AML-193 (cell line): ENCODE measurements at regions not wholly inside any gene's neighbourhood (a gene's known extent, or its start where the extent isn't known, plus 50 kb on each side); places are given as distances from the start of the nearest gene placed in this dataset.
"Not testable (repeated sequence)": the region's sequence is repeated elsewhere in the genome, so short reads cannot be mapped to it uniquely, and the experiment has no call there.

Experiments used
- DNase-seq, 2 experiments: peaks; one replicate each; lab custom pipeline; 2025; lab: John Stamatoyannopoulos, UW

DNA sequence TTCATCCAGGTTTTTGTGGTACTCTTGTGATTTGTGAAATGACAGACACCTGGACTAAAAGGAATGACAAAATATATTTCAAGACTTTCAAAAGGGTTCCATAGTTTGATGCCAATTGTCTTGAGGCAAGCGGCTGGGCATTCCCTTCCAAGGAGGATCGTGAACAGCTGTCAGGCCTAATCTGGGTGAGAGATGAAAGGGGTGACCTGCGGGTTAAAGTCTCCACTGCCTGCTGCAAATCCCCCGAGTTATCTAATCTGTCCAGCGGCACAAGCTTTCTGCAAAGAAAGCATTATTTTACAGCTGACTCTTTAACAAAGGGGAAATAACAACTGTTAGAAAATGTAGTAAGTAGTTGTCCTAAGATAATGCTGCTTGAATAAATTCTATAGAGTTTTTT is 128.7 kb upstream of the MB21D2 start:
- DNase-seq, result no peak

DNA sequence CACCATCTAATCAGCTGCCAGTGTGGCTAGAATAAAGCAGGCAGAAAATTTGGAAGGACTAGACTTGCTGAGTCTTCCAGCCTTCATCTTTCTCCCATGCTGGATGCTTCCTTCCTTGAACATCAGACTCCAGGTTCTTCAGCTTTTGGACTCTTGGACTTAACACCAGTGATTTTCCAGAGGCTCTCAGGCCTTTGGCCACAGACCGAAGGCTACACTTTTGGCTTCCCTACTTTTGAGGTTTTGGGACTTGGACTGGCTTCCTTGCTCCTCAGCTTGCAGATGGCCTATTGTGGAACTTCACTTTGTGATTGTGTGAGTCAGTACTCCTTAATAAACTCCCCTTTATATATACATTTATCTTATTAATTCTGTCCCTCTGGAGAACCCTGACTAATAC is 129.8 kb upstream of the MB21D2 start:
- not testable (repeated sequence) for DNase-seq

DNA sequence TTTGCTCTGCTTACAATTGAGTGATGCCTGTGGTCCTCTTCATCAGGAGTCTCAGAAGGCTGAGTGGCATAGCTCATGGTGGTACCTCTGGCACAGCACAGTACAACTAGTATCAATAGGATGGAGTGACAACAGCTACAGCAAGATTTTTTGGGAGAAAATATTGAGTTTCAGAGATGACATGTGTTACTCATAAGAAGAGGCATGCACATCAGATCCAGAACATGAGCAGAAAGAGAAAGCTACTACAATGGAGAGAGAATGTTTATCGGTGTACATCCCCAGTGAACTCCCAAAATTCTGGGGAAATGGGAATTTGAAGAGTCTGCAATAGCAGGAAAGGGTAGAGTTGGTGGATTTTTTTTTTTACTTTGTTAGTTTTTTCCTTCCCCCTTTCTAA is 130.5 kb upstream of the MB21D2 start:
- DNase-seq, result no peak

DNA sequence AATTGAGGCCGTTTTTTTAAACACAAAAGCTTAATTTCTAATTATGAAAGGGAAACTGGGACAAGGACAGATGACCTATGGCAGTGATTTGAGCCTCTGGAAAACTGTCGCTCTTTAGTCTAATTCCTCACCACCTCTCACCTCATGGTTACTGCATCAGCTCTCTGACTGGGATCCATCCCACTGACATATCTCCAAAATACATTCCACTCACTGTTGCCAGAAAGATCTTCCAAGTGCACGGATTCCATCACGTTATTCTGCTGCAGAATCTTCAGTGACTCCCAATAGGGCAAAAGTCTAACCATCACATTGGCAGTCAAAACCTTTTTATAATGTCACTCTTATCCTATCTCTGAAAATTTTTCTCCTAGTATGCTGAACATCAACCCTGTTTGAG is 132.3 kb upstream of the MB21D2 start:
- no peak for DNase-seq

DNA sequence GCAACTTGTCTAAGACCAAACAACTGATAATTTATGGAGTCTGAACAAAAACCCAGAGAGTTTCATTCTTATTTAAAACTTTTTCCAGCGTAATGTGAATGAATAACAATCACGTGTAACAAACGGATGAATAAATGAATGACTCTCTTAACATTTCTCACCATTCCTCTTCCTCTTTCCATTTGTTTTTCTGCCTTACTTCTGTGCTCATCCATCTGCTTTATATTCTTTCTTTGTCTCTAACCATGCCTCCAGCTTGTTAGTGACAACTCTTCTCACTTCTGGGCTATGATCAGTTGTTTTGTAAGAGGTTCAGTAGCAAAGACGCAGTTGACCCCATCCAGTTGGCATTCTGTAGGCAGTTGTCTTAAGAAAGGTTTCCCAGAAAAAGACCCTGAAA is 133.7 kb upstream of the MB21D2 start:
- no peak for DNase-seq

DNA sequence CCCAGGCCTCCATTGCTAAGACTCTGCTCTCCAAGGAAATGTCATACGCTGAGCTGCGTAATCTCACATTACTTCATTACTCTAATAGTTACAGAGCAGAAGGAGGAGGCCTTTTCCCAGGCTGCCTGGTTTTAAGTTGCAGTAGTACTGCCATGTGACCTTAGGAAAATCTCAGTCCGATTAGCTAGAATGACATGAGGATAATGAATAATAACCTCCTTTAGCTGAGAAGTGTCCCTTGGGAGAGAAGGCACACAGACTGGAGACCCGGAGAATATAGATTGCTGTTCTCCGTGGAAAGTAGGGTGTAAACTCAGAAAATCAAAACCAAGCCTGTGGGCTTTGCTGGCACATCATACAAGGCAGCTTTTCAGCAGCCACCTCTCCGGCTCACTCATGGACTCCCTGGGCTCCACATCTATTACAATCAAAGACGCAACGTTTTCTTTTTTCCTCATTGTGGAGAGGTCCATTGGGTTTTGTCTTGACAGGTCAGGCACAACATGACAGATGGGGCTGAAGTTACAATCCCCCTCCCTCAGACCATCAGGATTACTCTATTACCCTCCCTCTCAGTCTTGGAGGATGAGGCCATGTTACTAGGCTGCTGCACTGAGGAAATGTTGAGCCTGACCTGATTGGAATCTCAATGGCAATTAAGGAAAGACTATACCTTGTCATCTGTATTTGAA is 134.8 kb upstream of the MB21D2 start:
- DNase-seq, result no peak

DNA sequence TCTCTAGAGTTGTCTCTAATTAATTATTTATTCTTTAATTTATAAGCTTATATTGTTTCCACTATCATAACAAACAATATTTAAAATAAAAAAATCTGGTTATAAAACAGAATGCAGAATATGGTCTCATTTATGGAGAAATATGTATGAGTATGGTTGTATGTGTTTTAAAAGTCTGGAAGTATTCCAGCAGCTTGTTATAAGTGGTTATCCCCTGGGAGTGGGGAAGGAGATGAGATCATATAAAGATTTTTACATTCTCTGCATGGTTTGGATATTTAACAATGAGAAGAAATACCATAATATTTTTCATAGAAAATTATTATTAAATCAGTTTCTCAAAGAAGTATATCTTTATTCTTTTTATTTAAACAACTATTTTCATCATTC is 135.4 kb upstream of the MB21D2 start:
- no peak for DNase-seq

DNA sequence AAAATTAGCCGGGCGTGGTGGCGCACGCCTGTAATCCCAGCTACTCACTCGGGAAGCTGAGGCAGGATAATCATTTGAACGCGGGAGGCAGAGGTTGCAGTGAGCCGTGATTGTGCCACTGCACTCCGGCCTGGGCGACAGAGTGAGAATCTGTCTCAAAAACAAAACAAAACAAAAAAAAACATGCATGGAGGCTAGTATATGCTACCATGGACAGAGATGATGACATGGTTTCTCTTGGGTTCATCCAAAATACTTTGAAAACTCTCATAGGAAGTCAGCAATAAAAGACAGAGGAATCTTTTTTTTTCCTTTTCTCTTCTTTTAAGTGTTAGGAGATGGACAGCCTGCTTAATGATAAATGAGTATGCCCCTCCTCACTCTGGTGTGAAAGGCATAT is 137.7 kb upstream of the MB21D2 start:
- no peak for DNase-seq

DNA sequence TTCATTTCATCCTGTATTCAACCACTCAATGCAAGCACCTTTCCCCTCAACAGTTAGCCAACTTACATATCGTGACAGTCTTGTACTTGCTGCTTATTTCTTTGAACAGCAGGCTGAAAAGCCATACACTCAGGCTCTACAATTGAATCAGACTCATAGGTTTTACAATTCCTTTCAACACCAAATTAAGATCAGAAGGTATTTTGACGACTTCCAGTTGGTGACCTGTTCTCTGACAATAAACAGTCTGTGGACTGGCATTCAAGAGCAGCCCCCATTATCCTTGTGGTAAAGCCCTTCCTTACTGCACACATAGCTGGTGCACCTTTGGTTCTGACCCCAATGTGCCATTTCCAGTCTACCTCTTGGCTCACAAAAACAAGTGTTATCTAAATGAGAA is 140.0 kb upstream of the MB21D2 start:
- DNase-seq, result no peak

DNA sequence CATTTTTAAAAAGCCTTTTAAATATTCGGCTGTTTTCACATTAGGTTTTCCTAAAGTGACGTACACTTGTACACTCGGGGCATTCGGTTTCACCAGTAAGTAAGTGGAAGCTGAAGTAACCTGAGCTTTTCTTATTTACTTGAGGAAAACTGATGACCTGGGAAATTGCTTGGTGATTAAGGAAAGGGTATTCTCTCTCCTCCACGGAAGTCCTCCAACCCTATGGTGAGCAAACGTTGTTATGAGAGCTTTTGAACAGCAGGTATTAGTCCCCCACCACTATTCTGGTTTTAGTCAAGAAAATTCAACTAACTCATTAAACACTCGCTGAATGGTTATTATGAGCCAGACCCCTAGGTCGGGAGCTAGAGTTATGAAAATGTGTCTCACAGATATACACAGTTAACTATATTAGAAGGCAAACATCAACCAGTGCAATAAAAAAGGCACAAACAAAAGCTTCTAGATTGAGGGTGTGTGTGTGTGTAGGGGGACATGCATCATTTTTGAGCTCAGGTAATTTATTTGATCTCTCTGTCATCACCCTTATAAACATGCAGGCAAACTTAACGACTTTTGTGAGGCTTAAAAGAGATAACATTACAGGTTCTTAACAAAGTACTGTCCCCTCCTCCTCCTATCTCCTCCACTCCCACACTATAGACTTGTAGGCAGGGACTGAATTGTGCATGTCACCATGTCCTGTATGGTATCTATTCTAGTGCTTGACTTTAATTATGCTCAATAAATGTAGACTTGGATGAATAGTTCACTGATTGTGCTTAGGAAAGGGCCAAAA is 143.3 kb upstream of the MB21D2 start:
- no peak for DNase-seq

DNA sequence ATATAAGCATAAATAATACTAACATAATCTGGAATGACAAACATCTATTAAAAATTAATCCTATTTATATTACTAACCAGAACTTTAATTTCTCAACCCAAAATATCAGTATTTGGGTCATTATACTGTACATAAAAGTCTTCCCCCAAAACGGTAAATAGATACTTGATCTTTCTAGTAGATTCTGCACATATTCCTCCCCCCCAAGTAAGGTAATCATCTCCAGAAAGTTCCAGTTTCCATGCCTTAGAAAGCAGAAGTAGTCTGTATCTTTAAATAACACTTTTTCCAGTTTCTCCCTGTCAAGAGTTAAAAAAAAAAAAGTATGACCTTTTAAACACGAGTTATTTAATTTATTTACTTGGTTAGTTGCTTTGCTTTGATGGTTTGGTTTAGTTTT is 150.7 kb upstream of the MB21D2 start:
- no peak for DNase-seq

DNA sequence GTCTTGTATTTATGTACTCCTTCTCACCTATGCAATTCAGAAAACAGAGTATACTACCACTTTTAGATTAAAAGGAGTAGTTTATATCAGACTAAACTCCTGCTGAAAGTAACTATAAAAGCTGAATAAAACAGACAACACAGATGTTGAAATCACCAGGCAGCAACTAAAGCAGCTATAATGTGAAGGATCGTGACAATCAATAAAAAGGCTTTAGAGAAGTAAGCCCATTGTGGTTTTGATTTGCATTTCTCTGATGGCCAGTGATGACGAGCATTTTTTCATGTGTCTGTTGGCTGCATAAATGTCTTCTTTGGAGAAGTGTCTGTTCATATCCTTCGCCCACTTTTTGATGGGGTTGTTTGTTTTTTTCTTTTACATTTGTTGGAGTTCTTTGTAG is 152.1 kb upstream of the MB21D2 start:
- DNase-seq, result not testable (repeated sequence)

DNA sequence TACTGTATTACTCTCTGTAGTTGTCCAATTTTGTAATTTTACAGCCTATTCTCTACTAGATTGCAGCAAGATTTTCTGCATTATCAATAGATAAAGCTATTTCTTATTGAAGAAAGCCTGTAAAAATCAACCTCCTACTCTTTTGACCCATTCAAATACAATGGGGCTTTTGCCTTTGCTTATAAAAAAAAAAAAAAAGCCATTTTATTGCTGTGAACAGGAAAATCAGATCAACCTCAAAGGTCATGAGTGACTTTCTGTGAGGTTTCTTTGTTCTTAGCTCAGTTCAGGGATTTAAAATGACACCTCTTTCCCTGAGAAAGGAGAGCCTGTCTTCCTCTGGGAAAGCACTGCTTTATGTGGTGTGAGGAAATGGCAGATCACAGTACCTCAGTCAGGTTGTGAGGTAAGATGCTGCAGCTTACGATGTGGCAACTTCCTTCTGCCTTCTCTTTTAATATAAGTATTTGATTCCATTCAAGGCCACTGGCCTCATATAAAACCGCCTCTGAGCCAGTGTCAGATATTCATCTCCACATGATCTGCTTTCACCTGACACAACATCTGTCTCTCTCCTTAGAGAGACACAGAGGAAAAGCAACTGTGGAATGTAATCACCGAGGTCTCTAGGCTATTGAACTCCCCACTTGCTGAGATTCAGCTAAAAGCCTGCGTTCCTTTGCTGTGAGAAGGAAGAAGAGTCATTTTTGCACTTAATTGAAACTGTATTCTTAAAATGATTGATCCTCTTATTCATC is 161.5 kb upstream of the MB21D2 start:
- DNase-seq, result no peak

DNA sequence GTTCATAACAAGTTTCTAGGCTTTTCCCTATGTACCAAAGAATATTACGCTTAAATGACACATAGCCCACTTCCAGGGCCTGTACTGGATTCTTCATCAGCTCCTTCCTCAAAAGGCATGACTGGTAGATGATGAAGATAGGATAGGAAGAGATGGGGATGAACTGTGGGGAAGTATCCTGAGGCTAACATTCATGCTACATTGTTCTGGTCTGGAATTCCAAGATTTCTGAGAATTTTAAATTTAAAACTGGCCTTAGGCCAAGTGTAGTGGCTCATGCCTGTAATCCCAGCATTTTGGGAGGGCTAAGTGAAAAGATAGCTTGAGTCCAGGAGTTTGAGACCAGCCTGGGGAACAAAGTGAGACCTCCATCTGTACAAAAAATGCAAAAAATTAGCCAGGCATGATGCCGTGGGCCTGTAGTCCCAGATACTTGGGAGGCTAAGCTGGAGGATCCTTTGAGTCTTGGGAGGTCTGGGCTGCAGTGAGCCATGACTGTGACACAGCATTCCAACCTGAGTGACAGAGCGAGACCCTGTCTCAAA is 160.1 kb upstream of the PLAAT1 start:
- no peak for DNase-seq

DNA sequence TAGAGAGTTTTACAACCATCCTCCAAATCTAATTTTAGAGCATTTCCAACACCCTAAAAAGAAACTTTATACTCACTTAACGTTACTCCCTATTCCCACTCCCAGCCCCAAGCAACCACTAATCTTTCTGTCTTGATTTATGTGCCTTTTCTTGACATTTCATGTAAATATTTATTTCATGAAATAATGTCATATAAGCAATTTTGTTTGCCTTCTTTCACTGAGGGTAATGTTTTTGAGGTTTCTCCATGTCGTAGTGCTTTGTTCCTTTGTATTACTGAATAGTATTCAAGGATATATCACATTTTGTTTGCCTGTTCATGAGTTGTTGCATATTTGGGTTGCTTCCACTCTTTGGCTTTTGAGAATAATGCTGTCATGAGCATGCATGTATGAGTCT is 155.4 kb upstream of the PLAAT1 start:
- DNase-seq, result no peak

DNA sequence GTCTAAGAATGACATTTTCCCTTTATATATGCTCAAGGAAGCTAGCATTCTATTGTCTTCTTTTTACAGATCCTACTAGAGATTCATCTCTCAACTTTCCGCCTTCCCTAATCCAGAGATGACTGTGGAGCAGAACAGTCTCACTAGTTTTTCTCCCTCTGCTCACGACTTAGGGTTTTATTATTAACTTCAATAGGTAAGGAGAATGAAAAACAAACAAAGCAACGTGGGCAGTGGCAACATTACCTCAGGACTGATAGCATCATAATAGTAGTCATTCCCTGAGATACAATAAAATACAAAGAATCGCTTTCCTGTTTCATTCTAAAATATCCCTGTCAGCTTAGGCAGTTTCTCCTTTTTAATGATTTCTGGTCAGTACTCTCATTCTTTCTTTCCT is 154.3 kb upstream of the PLAAT1 start:
- no peak for DNase-seq

DNA sequence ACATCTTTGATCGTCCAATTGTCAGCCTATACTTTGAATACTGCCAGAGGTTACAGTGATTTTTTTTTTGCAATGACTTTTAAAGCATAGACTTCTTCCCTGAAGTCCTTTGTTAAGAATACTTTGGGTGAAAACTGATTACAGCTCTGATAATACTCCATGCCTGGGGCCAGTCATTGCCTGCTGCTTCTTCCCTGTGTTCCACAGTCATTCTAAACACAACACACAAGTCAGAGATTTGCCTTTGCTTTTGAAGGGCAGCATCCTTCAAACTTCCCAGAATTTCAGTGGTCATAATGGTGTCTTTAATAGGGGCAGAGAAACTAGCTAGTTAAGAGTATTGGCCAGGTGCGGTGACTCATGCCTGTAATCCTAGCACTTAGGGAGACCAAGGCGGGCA is 153.7 kb upstream of the PLAAT1 start:
- no peak for DNase-seq

DNA sequence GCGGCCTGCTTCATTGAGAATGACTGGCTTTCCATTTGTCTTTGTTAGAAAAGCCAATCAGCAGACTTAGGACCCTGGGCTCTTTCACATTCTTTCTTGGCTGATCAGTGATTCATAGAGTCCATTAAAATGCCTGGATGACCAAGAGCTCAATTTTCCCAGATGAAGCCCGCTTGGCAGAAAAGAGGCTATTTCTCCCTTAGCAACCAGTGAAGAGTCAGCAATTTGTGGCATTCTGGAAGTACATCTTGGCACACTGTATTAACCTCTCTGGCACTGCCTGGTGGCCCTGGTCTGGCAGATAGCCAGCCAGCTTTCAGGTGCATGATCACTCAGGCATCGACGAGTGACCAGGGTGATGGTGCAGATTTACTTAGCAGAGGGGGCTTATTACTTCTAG is 145.7 kb upstream of the PLAAT1 start:
- no peak for DNase-seq

DNA sequence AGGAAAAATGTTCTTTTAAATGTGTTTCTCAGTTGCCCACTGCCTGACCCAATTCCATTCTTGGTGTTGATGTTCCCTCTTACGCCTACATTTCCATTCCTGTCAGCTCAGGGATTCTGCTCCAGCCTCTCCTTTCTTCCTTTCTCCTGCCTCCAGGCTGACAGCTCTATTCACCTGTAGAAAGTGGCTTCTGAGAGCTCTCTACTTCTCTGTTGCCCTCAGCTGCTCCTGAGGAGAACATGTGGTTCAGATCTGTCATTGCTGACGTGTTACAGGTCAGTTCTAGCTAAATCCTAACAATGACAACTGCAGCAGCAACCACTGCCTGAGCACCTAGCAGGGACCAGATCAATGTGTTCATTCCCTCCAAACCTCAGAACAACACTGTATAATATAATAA is 144.9 kb upstream of the PLAAT1 start:
- DNase-seq, result no peak

DNA sequence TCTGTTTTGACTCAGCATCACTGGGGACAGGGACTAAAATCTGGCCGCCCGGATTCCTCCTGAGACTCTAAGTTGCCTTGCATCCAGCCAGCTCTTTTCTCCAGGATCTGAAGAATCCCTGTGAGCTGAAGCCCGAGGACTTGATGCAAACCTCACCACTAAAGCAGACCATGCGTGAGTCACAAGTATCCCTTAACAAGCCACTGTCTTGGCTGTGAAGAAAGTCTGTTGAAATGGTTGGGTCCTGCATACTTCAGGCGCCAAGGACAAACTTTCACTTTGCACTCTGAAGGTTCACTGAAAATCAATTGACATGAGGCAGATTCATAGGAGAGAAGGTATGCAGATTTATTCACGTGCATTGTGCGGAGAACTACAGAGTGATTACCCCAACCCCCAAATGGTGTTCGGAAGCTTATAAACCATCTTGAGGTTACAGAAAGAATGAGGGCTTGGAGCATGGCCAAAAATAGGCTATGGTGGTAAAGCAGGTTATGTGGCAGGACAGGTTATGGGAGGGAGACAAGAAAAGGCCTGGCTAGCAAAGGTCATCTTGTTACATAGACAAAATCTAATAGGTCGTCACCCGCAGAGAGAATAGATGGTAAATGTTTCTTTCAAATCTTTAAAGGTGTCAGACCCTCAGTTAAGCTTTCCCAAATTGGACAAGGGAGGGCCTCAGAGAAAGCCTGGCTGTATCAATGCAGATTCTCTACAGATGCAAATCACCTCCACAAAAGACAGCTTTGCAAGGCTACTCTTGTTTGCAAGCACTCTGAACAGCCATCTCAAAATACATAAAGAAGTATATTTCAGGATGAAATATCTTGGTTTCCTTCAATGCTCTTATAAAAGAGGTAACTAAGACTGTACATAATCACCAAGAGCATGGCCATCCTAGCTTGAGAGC is 126.3 kb upstream of the PLAAT1 start:
- DNase-seq, result no peak

DNA sequence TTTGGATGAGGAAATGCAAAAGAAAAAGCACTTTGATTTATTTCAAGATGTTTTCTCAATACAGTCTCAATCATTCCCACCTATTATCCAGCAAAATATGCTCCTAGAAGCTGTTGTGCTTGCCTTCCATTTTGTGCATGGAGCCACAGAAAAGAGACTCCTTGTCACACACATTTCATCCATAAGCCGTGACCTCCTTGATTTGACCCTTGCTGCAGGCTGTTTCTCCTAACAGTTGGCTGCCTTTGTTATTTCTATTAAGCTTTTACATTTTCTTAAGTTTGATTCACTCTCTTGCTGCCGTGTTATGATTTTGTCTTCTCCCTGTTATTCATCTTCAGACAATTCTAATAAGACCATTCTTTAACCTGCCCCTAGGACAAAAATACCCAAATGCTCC is 124.2 kb upstream of the PLAAT1 start:
- DNase-seq, result no peak

DNA sequence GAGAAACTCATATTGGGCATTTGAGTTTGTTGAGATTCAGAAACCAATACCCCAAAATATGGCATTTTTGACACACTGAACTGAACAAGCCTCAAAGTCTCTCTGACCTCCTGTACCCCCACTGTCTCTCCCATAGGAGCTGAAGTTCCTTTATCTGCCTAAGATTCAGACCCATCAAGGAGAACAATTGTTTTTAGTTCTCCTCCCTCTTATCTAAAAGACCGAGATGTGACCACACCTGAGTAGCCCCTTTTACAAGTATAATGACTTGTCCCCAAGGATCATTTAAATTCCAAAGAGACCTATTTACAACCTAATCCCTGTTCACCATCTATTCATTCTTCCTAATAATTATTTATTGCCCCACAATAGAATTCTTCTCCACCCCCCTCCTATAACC is 122.1 kb upstream of the PLAAT1 start:
- no peak for DNase-seq
